Lung (tissue), 11 donors: ENCODE measurements at regions not wholly inside any gene's neighbourhood (a gene's known extent, or its start where the extent isn't known, plus 50 kb on each side); places are given as distances from the start of the nearest gene placed in this dataset.

Source experiments
- ATAC-seq: fragments of 200-7000 bp; cut with Tn5 transposase; one replicate; pipeline ENCODE4 v1.9.1; 2020; ENCODE audit warnings: moderate number of reproducible peaks; ENCODE audit not compliant: insufficient read depth, low FRiP score
- DNase-seq, 3 donors: peaks; one replicate each; pipeline ENCODE4 v3.0.0-alpha.2; 2013 to 2017
- H3K27ac ChIP-seq, 2 donors: one replicate each; pipeline ENCODE4 v1.5.1; 2013; ENCODE audit warnings: mild to moderate bottlenecking in 2 of 2, moderate library complexity in 2 of 2, control low read depth in 1 of 2, inconsistent platforms in 1 of 2, low read depth in 1 of 2, low read length in 1 of 2
- H3K27me3 ChIP-seq, 3 donors: one replicate each; pipeline ENCODE4 v1.5.1; 2013; ENCODE audit warnings: low read length in 2 of 3; ENCODE audit not compliant: control insufficient read depth in 3 of 3, insufficient read depth in 3 of 3
- H3K36me3 ChIP-seq, 4 donors: one replicate each; pipeline ENCODE4 v1.5.1; 2013; ENCODE audit warnings: low read length in 4 of 4, mild to moderate bottlenecking in 1 of 4, moderate library complexity in 1 of 4; ENCODE audit not compliant: control insufficient read depth in 4 of 4, insufficient read depth in 4 of 4
- H3K4me1 ChIP-seq, 5 donors: one replicate each; pipeline ENCODE4 v1.5.1; 2013; ENCODE audit warnings: low read length in 5 of 5, mild to moderate bottlenecking in 2 of 5, moderate library complexity in 1 of 5; ENCODE audit not compliant: control insufficient read depth in 5 of 5, insufficient read depth in 5 of 5
- H3K4me3 ChIP-seq: one replicate; pipeline ENCODE4 v1.5.1; 2013; ENCODE audit warnings: mild to moderate bottlenecking, control low read depth, moderate library complexity
- H3K9ac ChIP-seq, 2 donors: one replicate each; pipeline ENCODE4 v1.5.1; 2013; ENCODE audit warnings: low read length in 2 of 2, control low read depth in 1 of 2; ENCODE audit not compliant: insufficient read depth in 1 of 2
- H3K9me3 ChIP-seq, 4 donors: one replicate each; pipeline ENCODE4 v1.5.1; 2013; ENCODE audit warnings: low read length in 3 of 4, mild to moderate bottlenecking in 1 of 4, moderate library complexity in 1 of 4; ENCODE audit not compliant: control insufficient read depth in 4 of 4, insufficient read depth in 3 of 4
- WGBS, 2 donors: extraction: QIAGEN DNeasy Blood & Tissue Kit; methylation state at CpG; one replicate each; pipeline ENCODE4 v1.1.7; 2013; 5-methylcytosine and 5-hydroxymethylcytosine counted together
- TF ChIP-seq, protein P1 (sequence below): IDR thresholded peaks from 2 replicates; pipeline ENCODE4 v1.5.1; 2012; ENCODE audit warnings: mild to moderate bottlenecking; ENCODE audit errors: control extremely low read depth, extremely low read depth
- donor health status: control.
- donor health status: control.
- donor health status: Bipolar disorder and iron deficiency.
- donor health status: healthy.
- donor health status: DM: yes; HTN: yes; CAD: no.

DNA sequence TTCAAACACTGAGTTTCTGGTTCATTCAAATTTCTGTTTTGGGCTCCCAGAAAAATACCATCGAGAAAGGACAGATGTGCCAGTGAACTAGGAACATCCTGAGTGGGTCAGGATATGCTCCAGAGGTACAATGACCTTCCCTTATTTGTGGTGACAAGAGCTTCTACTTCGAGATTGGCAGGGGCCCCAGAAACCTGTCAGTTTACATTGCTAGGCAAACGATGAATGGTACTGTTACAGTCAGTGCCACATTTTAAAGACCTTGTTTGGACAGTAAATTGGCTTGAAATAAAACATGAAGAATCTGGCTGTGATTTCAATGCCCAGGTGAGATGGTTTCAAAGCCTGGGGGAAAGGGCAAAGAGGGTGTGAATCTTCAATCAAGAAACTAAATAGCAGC, 454.5 kb upstream of the ID4 start:
- no peak overlapping the region for H3K27ac ChIP-seq
- no peak for DNase-seq
- 43 to 64% methylated on average over 3 of the region's 3 CpGs for WGBS, 2 donors
- H3K9ac ChIP-seq: no peak overlapping the region
- H3K4me1 ChIP-seq: no peaks in the 10 kb centered on the region
- H3K36me3 ChIP-seq: no peaks in the 10 kb centered on the region
- no peaks in the 10 kb centered on the region for H3K9me3 ChIP-seq
- no peak for ATAC-seq
- H3K27me3 ChIP-seq: no peaks in the 10 kb centered on the region
- no peak overlapping the region for H3K4me3 ChIP-seq
- TF ChIP-seq, protein P1, sequence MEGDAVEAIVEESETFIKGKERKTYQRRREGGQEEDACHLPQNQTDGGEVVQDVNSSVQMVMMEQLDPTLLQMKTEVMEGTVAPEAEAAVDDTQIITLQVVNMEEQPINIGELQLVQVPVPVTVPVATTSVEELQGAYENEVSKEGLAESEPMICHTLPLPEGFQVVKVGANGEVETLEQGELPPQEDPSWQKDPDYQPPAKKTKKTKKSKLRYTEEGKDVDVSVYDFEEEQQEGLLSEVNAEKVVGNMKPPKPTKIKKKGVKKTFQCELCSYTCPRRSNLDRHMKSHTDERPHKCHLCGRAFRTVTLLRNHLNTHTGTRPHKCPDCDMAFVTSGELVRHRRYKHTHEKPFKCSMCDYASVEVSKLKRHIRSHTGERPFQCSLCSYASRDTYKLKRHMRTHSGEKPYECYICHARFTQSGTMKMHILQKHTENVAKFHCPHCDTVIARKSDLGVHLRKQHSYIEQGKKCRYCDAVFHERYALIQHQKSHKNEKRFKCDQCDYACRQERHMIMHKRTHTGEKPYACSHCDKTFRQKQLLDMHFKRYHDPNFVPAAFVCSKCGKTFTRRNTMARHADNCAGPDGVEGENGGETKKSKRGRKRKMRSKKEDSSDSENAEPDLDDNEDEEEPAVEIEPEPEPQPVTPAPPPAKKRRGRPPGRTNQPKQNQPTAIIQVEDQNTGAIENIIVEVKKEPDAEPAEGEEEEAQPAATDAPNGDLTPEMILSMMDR: no peak

DNA sequence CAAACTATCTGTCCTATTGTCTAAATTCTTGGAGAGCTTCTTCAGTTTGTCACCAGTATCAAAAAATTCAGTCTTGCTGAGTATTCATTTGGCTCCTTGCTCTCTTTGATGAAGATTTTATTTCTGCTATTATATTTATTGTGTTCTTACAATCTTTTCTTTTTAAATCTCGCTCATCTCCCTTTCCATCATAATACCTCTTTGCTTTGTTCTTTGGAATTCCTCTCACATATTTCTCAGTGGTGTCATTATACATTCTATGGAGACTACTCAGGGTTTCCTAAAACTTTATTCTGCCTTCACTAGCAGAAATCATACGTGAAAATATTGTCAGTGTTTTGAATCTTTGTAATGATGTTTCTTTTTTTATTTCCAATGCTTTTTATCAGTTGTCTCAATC, 445.2 kb upstream of the ID4 start:
- H3K27ac ChIP-seq: no peak overlapping the region
- no peaks in the 10 kb centered on the region for H3K36me3 ChIP-seq
- DNase-seq (no peak), ATAC-seq (no peak)
- H3K4me3 ChIP-seq: no peak overlapping the region
- H3K9me3 ChIP-seq: no peaks in the 10 kb centered on the region
- H3K4me1 ChIP-seq: no peaks in the 10 kb centered on the region
- 60 to 85% methylated on average over 2 of the region's 2 CpGs for WGBS, 2 donors
- H3K27me3 ChIP-seq: no peaks in the 10 kb centered on the region
- H3K9ac ChIP-seq: no peak overlapping the region
- TF ChIP-seq, protein P1: no peak

GRCh38 chr6:19394051-19394450, 443.1 kb upstream of the ID4 start:
- 86 to 87% methylated on average over 3 of the region's 3 CpGs for WGBS, 2 donors
- H3K4me3 ChIP-seq: no peak overlapping the region
- H3K4me1 ChIP-seq: no peaks in the 10 kb centered on the region
- DNase-seq (no peak), ATAC-seq (no peak)
- no peaks in the 10 kb centered on the region for H3K27me3 ChIP-seq
- H3K9ac ChIP-seq: no peak overlapping the region
- H3K27ac ChIP-seq: no peak overlapping the region
- TF ChIP-seq, protein P1: no peak
- H3K36me3 ChIP-seq: no peaks in the 10 kb centered on the region
- no peaks in the 10 kb centered on the region for H3K9me3 ChIP-seq

DNA sequence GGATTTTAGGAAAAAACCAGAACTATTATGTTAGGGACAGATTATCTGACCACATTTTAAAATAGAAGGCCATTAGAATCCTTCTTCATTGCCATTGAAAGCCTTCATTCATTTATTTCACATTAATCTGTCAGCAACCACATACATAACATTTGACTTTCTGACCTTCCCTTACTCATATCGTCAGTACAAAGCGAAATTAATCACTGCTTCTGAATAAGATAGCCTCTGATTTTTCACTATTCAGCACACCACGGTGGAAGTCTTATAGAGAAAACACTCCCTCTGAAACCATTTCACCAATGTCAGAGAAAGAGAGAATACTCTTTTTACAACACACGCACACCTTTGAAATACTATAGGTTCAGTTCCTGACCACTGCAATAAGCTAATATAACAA, 442.5 kb upstream of the ID4 start:
- TF ChIP-seq, protein P1: no peak
- H3K27me3 ChIP-seq: no peaks in the 10 kb centered on the region
- no peak overlapping the region for H3K27ac ChIP-seq
- no peak overlapping the region for H3K4me3 ChIP-seq
- 68 to 83% methylated on average over 4 of the region's 4 CpGs for WGBS, 2 donors
- no peak for ATAC-seq
- no peak overlapping the region for H3K9ac ChIP-seq
- H3K4me1 ChIP-seq: no peaks in the 10 kb centered on the region
- no peak for DNase-seq
- no peaks in the 10 kb centered on the region for H3K9me3 ChIP-seq
- no peaks in the 10 kb centered on the region for H3K36me3 ChIP-seq
